Omental fat pad (tissue), 3 donors: ENCODE measurements at regions not wholly inside any gene's neighbourhood (a gene's known extent, or its start where the extent isn't known, plus 50 kb on each side); places are given as distances from the start of the nearest gene placed in this dataset.

Experiments used
- ATAC-seq: fragments of 150-250 bp; one replicate; pipeline ENCODE4 v1.9.1; 2016; ENCODE audit warnings: mild to moderate bottlenecking, moderate library complexity; ENCODE audit not compliant: low FRiP score
- DNase-seq: peaks from one replicate; pipeline ENCODE4 v3.0.0-alpha.2; 2019; ENCODE audit warnings: low spot score
- TF ChIP-seq, protein P1 (sequence below), 3 donors: fragments of 450-650 bp; IDR thresholded peaks; one replicate each; pipeline ENCODE4 v1.5.1; 2016 to 2017; ENCODE audit warnings: antibody characterized with exemption in 3 of 3, mild to moderate bottlenecking in 3 of 3, moderate library complexity in 2 of 3

DNA sequence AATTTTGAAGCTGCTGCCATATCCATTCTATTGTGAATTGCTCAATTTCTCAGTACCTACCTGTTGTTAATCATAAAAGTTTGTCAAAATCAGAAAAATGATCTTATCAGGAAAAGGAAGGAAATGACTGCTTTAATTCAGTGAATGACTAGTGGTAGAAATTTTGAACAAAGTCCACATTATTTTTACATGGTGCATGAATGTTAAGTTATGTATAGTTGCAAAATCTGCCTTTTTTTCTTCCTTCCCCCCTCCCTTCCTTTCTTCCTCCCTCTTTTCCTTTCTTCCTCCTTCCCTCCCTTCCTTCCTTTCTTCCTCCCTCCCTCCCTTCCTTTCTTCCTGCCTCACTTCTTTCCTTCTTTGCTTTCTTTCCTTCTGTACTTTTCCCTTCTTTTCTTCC is 127.1 kb upstream of the TSHZ2 start:
- ATAC-seq: no peak

DNA sequence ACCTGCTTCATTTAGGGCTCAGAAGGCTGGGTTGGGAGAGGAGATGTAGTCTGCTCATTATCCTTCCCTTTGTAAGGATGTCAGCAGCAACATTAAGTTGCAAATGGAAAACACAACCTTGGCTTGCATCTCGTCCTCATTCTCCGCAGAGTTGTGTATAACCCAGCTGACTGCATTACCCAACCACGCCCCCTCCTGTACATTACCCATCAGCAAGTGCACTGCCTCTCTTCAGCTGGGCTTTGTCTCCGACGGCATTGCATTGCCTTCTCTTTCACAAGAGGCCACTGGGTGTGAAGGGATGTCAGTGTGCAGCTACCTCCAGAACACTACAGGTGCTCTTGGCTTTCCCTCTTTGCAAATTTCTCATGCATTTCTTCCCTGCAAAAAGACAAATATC is 128.7 kb upstream of the TSHZ2 start:
- no peak for ATAC-seq
- no peak for DNase-seq
- TF ChIP-seq, protein P1, sequence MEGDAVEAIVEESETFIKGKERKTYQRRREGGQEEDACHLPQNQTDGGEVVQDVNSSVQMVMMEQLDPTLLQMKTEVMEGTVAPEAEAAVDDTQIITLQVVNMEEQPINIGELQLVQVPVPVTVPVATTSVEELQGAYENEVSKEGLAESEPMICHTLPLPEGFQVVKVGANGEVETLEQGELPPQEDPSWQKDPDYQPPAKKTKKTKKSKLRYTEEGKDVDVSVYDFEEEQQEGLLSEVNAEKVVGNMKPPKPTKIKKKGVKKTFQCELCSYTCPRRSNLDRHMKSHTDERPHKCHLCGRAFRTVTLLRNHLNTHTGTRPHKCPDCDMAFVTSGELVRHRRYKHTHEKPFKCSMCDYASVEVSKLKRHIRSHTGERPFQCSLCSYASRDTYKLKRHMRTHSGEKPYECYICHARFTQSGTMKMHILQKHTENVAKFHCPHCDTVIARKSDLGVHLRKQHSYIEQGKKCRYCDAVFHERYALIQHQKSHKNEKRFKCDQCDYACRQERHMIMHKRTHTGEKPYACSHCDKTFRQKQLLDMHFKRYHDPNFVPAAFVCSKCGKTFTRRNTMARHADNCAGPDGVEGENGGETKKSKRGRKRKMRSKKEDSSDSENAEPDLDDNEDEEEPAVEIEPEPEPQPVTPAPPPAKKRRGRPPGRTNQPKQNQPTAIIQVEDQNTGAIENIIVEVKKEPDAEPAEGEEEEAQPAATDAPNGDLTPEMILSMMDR (IDR thresholded peaks at IDR 0.05): no peak

More for the DNA sequence above, 127.1 kb upstream of the TSHZ2 start:
- TF ChIP-seq, protein P1 (IDR thresholded peaks at IDR 0.05): no peak
- DNase-seq: no peak

- ATAC-seq: no peak
- DNase-seq: no peak
- TF ChIP-seq, protein P1 (IDR thresholded peaks at IDR 0.05): no peak
These were observed 131.2 kb upstream of the TSHZ2 start for GRCh38 chr20:52841003-52841402.

GRCh38 chr20:52840041-52840440 is 132.1 kb upstream of the TSHZ2 start:
- DNase-seq: no peak
- ATAC-seq: no peak
- TF ChIP-seq, protein P1 (IDR thresholded peaks at IDR 0.05): no peak

GRCh38 chr20:52838510-52839241 is 133.5 kb upstream of the TSHZ2 start:
- TF ChIP-seq, protein P1 (IDR thresholded peaks at IDR 0.05): no peak
- ATAC-seq (no peak), DNase-seq (no peak)

GRCh38 chr20:52837378-52837777 is 134.8 kb upstream of the TSHZ2 start:
- ATAC-seq: no peak
- TF ChIP-seq, protein P1 (IDR thresholded peaks at IDR 0.05): no peak
- DNase-seq: no peak

GRCh38 chr20:52833901-52834300 is 138.3 kb upstream of the TSHZ2 start:
- no peak for DNase-seq
- TF ChIP-seq, protein P1 (IDR thresholded peaks at IDR 0.05): no peak
- no peak for ATAC-seq
